GM21360 (cell line): ENCODE measurements at regions not wholly inside any gene's neighbourhood (a gene's known extent, or its start where the extent isn't known, plus 50 kb on each side); places are given as distances from the start of the nearest gene placed in this dataset.

Source experiments
- ATAC-seq: cut with Tn5 transposase; IDR thresholded peaks from one replicate; pipeline ENCODE4 v1.9.1; 2021; ENCODE audit warnings: mild to moderate bottlenecking, moderate library complexity; ENCODE audit not compliant: unreplicated experiment

DNA sequence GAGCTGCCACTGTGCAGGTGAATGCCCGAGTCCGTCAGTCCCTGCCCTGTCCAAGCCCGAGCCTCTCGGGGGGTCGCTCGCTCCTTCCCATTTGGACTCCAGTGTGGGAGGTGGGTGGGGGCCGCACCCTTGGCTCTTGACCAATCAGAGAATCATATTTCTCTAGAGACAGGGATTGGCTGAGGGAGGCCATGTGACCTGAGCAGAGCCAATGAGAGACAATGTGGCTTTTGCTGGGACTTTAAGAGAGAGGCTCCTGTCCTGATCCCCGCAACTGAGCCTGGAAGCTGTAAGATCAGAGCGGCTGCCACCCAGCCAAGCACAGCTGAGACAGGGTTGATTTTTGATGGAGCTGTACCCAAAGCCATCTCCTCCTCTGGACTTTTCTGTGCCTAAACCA lies 199.3 kb downstream of the TFAP2C start:
- no peak for ATAC-seq

DNA sequence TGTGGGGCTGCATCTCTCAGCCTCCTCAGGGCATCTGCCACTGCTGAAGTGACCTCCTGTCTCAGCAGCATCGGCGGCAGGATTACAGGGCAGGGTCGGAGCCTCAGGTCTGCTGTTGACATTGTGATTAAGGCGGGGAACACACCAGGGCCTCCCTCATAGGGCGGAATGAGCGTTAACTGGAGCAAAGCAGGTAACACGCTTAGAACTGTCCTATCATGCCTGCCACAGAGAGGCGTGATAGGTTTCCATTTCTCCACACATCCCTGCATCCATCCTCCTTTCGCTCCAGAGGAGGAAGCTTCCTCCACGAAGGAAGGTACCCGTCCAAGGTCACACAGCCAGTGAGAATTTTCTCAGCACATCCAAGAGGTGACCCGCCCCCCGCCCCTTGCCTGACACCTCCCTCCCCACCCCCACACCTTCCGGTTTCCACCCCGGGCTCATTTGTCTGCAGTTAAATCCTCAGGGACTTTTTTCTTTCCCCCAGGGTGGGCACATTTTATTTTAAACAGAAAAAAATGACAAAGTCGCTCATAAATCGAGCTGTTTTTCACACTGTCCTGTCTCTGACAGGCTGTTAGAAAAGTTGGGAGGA lies 200.8 kb downstream of the TFAP2C start:
- ATAC-seq: no peak

GRCh38 chr20:56831795-56832194 lies 202.7 kb downstream of the TFAP2C start:
- no peak for ATAC-seq

DNA sequence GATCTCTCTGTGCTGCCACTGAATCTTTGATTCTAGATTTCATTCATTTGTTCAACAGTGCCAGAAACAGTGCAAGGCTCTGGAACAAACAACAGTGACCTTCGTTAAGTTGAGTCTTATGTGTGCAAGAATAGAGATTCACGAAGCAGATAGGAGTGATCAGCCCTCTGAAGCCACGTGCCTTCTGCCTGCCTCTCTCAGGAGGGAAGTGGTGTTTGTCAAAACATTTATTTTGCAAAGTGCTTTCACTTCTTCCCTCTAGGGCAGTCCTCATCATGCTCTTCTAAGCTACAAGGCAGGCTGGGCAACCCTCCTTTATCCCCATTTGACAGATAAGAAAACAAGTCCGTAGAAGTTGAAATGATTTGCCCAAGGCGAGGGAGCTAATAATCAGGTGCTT lies 204.3 kb downstream of the TFAP2C start:
- no peak for ATAC-seq

- no peak for ATAC-seq
Measured at GRCh38 chr20:56835829-56836550, 206.9 kb downstream of the TFAP2C start.

DNA sequence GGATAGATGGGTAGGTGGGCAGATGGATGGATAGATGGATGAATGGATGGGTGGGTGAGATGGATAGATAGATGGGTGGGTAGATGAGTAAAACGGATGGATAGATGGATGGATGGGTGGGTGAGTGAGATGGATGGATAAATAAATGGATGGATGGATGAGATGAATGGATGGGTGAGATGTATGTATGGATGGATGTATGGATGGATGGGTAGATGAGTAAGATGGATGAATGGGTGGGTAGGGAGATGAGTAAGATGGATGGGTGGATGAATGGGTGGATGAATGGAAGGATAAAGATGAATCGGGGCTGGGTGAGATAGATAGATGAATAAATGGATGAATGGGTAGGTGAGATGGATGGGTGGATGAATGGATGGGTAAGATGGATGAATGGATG lies 210.1 kb downstream of the TFAP2C start:
- ATAC-seq: no peak

- no peak for ATAC-seq
Measured at GRCh38 chr20:56839786-56840185, 210.7 kb downstream of the TFAP2C start.

DNA sequence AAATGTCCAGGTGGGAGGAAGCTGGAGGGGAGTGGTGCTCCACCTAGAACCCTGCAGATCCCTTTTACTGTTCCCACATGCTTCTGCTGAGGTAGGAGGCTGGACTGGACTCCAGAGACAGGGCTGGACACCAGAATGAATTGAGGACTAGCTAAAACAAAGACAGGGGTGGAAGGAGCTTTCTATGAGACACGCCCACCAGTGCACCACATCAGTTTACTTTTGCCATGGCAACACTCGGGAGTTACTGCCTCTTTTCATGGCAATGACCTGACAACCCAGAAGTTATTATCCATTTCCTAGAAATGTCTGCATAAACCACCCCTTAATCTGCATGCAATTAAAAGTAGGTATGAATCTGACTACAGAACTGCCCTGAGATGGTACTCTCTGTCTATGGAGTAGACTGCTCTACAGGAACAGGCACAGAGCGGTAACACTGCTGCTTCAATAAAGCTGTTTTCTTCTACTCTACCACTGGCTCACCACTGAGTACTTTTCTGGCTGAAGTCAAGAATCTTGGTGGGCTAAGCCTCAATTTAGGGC lies 211.7 kb downstream of the TFAP2C start:
- ATAC-seq: no peak

DNA sequence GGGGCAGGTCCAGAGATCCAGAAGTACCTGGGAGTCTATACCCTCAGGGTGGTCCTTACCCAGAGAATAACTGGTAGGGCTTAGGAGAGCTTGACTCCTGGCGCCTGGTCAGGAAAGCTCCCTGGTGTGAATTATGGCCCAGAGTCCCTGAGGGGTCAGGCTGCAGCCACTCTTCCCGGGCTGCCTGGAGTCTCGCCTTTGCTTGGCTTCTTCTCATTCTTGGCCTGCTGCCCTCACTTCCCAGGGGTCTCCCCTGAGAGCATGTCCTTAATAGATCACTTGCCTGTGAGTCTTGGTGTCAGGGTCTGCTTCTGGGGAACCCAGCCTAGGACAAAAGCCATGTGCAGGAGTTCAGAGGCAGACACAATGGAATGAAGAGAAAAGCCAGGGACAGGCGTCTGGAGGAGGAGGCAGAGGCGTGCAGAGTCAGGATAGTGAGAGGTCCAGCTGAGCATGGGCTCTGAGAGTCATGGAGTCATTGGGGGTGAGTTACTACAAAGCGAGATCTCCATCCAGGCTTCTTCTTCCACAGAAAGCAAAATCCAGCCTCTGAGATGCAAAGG lies 212.3 kb downstream of the TFAP2C start:
- ATAC-seq: no peak

GRCh38 chr20:56842056-56842455 lies 212.9 kb downstream of the TFAP2C start:
- no peak for ATAC-seq

DNA sequence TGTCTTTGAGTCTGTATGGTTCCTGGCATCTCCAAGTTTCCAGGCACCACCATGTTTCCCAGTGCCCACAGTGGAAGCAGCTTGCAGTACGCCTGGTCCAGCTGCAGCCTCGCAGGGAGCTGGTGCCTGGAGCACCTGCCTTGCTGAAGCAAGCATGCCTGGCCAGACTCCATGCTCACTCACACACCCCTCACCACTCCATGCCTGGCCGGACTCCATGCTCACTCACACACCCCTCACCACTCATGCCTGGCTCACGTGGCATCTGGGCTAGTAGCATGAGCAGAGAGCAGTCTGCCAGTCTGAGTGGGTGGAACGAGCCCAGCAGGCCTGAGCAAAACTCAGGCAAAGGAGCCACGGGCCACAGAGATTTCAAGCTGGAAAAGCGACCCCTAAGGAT lies 214.3 kb downstream of the TFAP2C start:
- ATAC-seq: no peak

- no peak for ATAC-seq
Measured at GRCh38 chr20:56843817-56844216, 214.7 kb downstream of the TFAP2C start.

DNA sequence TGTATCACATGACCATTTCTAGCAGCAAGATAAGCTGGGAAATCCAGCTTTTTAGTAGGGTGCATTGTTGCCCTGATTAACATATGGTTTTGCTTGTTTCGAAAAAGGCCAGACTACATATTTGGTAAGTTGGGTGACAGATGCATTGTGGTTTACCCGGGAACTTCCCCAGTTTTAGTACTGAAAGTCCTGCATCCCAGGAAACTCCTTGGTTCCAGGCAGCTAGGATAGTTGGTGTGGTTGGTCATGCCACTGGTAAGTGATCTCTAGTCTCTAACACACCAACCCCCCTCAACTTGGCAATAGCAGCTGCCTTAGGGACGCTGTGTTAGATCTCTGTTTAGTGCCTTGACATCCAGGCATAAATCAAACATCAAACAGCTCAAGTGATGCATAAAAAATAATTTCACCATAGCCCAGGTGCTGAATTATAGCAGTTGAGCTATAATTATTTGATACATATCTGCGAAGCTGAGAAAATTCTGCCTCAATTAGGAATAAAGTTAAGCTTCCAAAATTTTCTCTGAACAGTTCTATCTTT lies 216.5 kb downstream of the TFAP2C start:
- ATAC-seq: no peak

- no peak for ATAC-seq
Measured at GRCh38 chr20:56848561-56848960, 219.5 kb downstream of the TFAP2C start.

GRCh38 chr20:56851552-56851951 lies 222.4 kb downstream of the TFAP2C start:
- ATAC-seq: no peak

DNA sequence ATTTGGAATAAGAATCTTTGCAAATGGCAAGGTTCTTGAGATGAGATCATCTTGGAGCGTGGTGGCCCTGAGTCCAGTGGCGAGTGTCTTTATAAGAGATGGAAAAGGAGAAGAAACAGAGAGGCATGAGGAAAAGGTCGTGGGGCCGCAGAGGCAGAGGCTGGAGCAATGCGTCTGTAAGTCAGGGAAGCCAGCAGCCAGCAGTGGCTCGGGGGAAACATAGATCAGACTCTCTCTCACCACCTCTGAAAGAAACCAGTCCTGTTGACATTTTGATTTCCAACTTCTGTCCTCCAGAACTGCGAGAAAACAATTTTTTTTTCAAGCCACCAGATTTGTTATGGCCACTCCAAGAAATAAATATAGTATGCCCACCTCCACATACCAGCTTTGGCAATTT lies 226.6 kb downstream of the TFAP2C start:
- ATAC-seq: no peak

GRCh38 chr20:56857950-56858349 lies 228.8 kb downstream of the TFAP2C start:
- no peak for ATAC-seq

- ATAC-seq: no peak
Measured at GRCh38 chr20:56859039-56859800, 230.1 kb downstream of the TFAP2C start.

DNA sequence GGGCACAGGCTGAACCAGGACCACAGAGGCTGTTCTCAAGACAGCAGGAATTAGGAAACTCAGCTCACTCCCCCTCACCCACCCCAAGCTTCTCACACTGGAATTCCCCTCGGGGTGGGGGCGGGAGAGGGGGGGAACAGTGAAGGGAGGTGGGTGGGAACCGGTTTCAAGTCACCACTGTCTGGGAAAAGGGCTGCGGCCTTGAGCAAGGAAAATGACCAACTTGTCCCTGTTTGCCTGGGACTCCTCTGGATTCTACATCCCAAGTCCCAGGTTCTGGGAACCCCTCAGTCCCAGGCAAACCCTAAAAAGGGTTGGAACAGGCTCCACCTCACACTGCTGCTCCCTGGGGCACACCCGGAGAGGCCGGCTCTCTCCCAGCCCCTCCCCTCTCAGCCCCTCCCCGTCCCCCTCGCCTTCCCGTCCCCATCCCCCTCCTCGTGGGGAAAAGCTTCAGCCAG lies 230.7 kb downstream of the TFAP2C start:
- ATAC-seq: no peak

DNA sequence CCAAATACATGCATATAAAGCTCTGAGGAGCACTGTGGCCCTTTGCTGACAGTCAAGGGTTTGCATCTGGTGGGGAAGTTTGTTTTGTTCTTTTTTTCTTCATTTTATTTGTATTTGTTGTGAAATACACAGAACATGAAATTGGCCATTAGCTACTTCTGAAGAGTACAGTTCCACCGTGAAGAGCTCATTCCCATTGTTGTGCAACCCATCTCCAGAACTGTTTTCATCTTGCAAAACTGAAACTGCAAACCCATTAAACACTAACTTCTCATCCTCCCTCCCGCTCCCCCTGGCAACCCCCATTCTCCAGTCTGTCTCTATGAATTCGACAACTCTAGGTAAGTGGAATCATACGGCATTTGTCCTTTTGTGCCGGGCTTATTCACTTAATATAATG lies 231.3 kb downstream of the TFAP2C start:
- no peak for ATAC-seq

- no peak for ATAC-seq
Measured at GRCh38 chr20:56861590-56861989, 232.5 kb downstream of the TFAP2C start.
